Activated CD4-positive, alpha-beta T cell treated with anti-CD3 and anti-CD28 coated beads for 36 hours (primary cell): ENCODE measurements at regions not wholly inside any gene's neighbourhood (a gene's known extent, or its start where the extent isn't known, plus 50 kb on each side); places are given as distances from the start of the nearest gene placed in this dataset.

Source experiments
- ATAC-seq: fragments of 200-7000 bp; cut with Tn5 transposase; one replicate; pipeline ENCODE4 v1.10.0; 2021; ENCODE audit warnings: mild to moderate bottlenecking, moderate library complexity
- CTCF ChIA-PET: fragments of 350-600 bp; sonication (Branson Sonifier 250); formaldehyde crosslinking; loops from one replicate; lab custom pipeline; 2021; ENCODE audit warnings: antibody characterized with exemption; lab: Charles Lee
- POLR2A ChIA-PET: fragments of 350-600 bp; sonication (Branson Sonifier 250); formaldehyde crosslinking; loops from one replicate; lab custom pipeline; 2021; ENCODE audit warnings: antibody characterized with exemption, inconsistent platforms; lab: Charles Lee
- DNase-seq: peaks from one replicate; pipeline ENCODE4 v3.0.0-alpha.2; 2020
- H3K27ac Mint-ChIP-seq: one replicate; pipeline ENCODE4 v1.8.0; 2021; ENCODE audit warnings: mixed read lengths
- H3K27me3 Mint-ChIP-seq: one replicate; pipeline ENCODE4 v1.8.0; 2021; ENCODE audit warnings: mixed read lengths
- H3K36me3 Mint-ChIP-seq: one replicate; pipeline ENCODE4 v1.8.0; 2021; ENCODE audit warnings: low read depth, mixed read lengths
- H3K4me1 Mint-ChIP-seq: one replicate; pipeline ENCODE4 v1.8.0; 2021; ENCODE audit warnings: mixed read lengths
- H3K4me3 Mint-ChIP-seq: one replicate; pipeline ENCODE4 v1.8.0; 2021; ENCODE audit warnings: mild to moderate bottlenecking, moderate library complexity, mixed read lengths
- H3K9me3 Mint-ChIP-seq: one replicate; pipeline ENCODE4 v1.8.0; 2021; ENCODE audit warnings: low read depth, mixed read lengths
- intact Hi-C, 2 experiments: fragments of 100-400 bp; cut with DNase I in 1 of 2; cut with micrococcal nuclease in 1 of 2; formaldehyde crosslinking; loops; one replicate each; pipeline versions ENCODE4 v1.14.2 to v1.15.1; 2022 to 2024; cut with DNase I, micrococcal nuclease

GRCh38 chr10:113219446-113219845, 269.4 kb downstream of the TCF7L2 start:
- Mint-ChIP-seq H3K27me3 (peaks cover 27% of the 10 kb centered on the region), H3K9me3 (no peaks in the 10 kb centered on the region), H3K4me1 (peaks cover 4% of the 10 kb centered on the region), H3K4me3 (no peak overlapping the region), H3K36me3 (no peaks in the 10 kb centered on the region), H3K27ac (no peak overlapping the region)
- ATAC-seq = no peak
- POLR2A ChIA-PET = no interaction called here
- DNase-seq = no peak
- CTCF ChIA-PET = interaction anchor here (0.6 kb wide), 1 partner anchor 1037 kb away, joined by 3 read pairs; no protein-coding TSS in a partner anchor
- intact Hi-C loops = no loop called here

GRCh38 chr10:113221756-113222168, 271.7 kb downstream of the TCF7L2 start:
- H3K27me3 Mint-ChIP-seq = peaks cover 33% of the 10 kb centered on the region
- DNase-seq = no peak
- intact Hi-C loops = no loop called here
- no peak overlapping the region for H3K4me3 Mint-ChIP-seq
- POLR2A ChIA-PET = interaction anchor here (0.6 kb wide), 1 partner anchor 314 kb away, joined by 8 read pairs; no protein-coding TSS in a partner anchor
- no peaks in the 10 kb centered on the region for H3K36me3 Mint-ChIP-seq
- no peaks in the 10 kb centered on the region for H3K9me3 Mint-ChIP-seq
- no peak overlapping the region for H3K27ac Mint-ChIP-seq
- H3K4me1 Mint-ChIP-seq = peaks cover 18% of the 10 kb centered on the region
- CTCF ChIA-PET = interaction anchor here (0.6 kb wide), 1 partner anchor 267 kb away, joined by 4 read pairs; no protein-coding TSS in a partner anchor
- ATAC-seq = no peak

GRCh38 chr10:113222207-113222606, 272.2 kb downstream of the TCF7L2 start:
- POLR2A ChIA-PET = interaction anchor here (0.6 kb wide), 1 partner anchor 315 kb away, joined by 8 read pairs; no protein-coding TSS in a partner anchor
- Mint-ChIP-seq H3K9me3 (no peaks in the 10 kb centered on the region), H3K36me3 (no peaks in the 10 kb centered on the region), H3K4me3 (no peak overlapping the region), H3K4me1 (peaks cover 21% of the 10 kb centered on the region), H3K27me3 (peaks cover 33% of the 10 kb centered on the region), H3K27ac (no peak overlapping the region)
- DNase-seq = no peak
- ATAC-seq = no peak
- intact Hi-C loops = no loop called here
- CTCF ChIA-PET = no interaction called here

GRCh38 chr10:113225364-113225763, 275.3 kb downstream of the TCF7L2 start:
- DNase-seq (no peak), ATAC-seq (no peak)
- ChIA-PET POLR2A (no interaction called here), CTCF (no interaction called here)
- Mint-ChIP-seq H3K36me3 (no peaks in the 10 kb centered on the region), H3K27me3 (peaks cover 41% of the 10 kb centered on the region), H3K4me3 (no peak overlapping the region), H3K9me3 (no peaks in the 10 kb centered on the region), H3K27ac (no peak overlapping the region), H3K4me1 (peaks cover 26% of the 10 kb centered on the region)
- intact Hi-C loops = loop anchor here in 1 of 2 experiments (5.0 kb wide), 2 partner anchors 243 to 693 kb away; no protein-coding TSS in a partner anchor

- CTCF ChIA-PET = no interaction called here
- no peaks in the 10 kb centered on the region for H3K9me3 Mint-ChIP-seq
- intact Hi-C loops = loop anchor here in 1 of 2 experiments (1.0 to 5.0 kb wide), 3 partner anchors 100 to 694 kb away; no protein-coding TSS in a partner anchor
These were observed 275.9 kb downstream of the TCF7L2 start for GRCh38 chr10:113225903-113226302.

GRCh38 chr10:113226399-113226798, 276.4 kb downstream of the TCF7L2 start:
- ChIA-PET POLR2A (no interaction called here), CTCF (no interaction called here)
- ATAC-seq = peak; percentile 86
- peaks cover 26% of the 10 kb centered on the region for H3K4me1 Mint-ChIP-seq
- H3K36me3 Mint-ChIP-seq = no peaks in the 10 kb centered on the region
- H3K27me3 Mint-ChIP-seq = peaks cover 38% of the 10 kb centered on the region
- peak; percentile 55 for DNase-seq
- H3K27ac Mint-ChIP-seq = no peak overlapping the region
- H3K4me3 Mint-ChIP-seq = no peak overlapping the region
- no peaks in the 10 kb centered on the region for H3K9me3 Mint-ChIP-seq
- intact Hi-C loops = loop anchor here in 1 of 2 experiments (1.0 to 5.0 kb wide), 3 partner anchors 100 to 694 kb away; no protein-coding TSS in a partner anchor

More at GRCh38 chr10:113225903-113226302, 275.9 kb downstream of the TCF7L2 start:
- DNase-seq (no peak), ATAC-seq (no peak)
- Mint-ChIP-seq H3K27ac (no peak overlapping the region), H3K27me3 (peaks cover 40% of the 10 kb centered on the region), H3K36me3 (no peaks in the 10 kb centered on the region), H3K4me1 (peaks cover 26% of the 10 kb centered on the region), H3K4me3 (no peak overlapping the region)
- POLR2A ChIA-PET = no interaction called here

GRCh38 chr10:113226831-113227445, 276.9 kb downstream of the TCF7L2 start:
- ChIA-PET POLR2A (no interaction called here), CTCF (no interaction called here)
- Mint-ChIP-seq H3K9me3 (no peaks in the 10 kb centered on the region), H3K27me3 (peaks cover 43% of the 10 kb centered on the region), H3K4me3 (no peak overlapping the region), H3K4me1 (peaks cover 25% of the 10 kb centered on the region), H3K27ac (no peak overlapping the region), H3K36me3 (no peaks in the 10 kb centered on the region)
- ATAC-seq (peak; percentile 13), DNase-seq (no peak)
- intact Hi-C loops = loop anchor here in 1 of 2 experiments (1.0 to 5.0 kb wide), 3 partner anchors 99 to 695 kb away; no protein-coding TSS in a partner anchor

- H3K27ac Mint-ChIP-seq = no peak overlapping the region
- DNase-seq (no peak), ATAC-seq (no peak)
- no peaks in the 10 kb centered on the region for H3K9me3 Mint-ChIP-seq
- CTCF ChIA-PET = interaction anchor here (0.6 kb wide), 1 partner anchor 1777 kb away, joined by 3 read pairs; no protein-coding TSS in a partner anchor
- no peaks in the 10 kb centered on the region for H3K36me3 Mint-ChIP-seq
- H3K4me3 Mint-ChIP-seq = no peak overlapping the region
- H3K4me1 Mint-ChIP-seq = peaks cover 21% of the 10 kb centered on the region
- H3K27me3 Mint-ChIP-seq = peaks cover 36% of the 10 kb centered on the region
- intact Hi-C loops = loop anchor here in 1 of 2 experiments (5.0 kb wide), 2 partner anchors 246 to 696 kb away; no protein-coding TSS in a partner anchor
- POLR2A ChIA-PET = no interaction called here
These were observed 278.5 kb downstream of the TCF7L2 start for GRCh38 chr10:113228530-113228929.

- intact Hi-C loops = no loop called here
- no peak for ATAC-seq
- H3K9me3 Mint-ChIP-seq = no peaks in the 10 kb centered on the region
- peaks cover 21% of the 10 kb centered on the region for H3K4me1 Mint-ChIP-seq
- no peak overlapping the region for H3K27ac Mint-ChIP-seq
- peaks cover 28% of the 10 kb centered on the region for H3K27me3 Mint-ChIP-seq
- H3K36me3 Mint-ChIP-seq = no peaks in the 10 kb centered on the region
- ChIA-PET CTCF (interaction anchor here (0.8 kb wide), 1 partner anchor 159 kb away, joined by 3 read pairs; no protein-coding TSS in a partner anchor), POLR2A (no interaction called here)
- DNase-seq = no peak
- no peak overlapping the region for H3K4me3 Mint-ChIP-seq
These were observed 280.1 kb downstream of the TCF7L2 start for GRCh38 chr10:113230011-113230610.

- Mint-ChIP-seq H3K4me1 (no peaks in the 10 kb centered on the region), H3K27me3 (peaks cover 18% of the 10 kb centered on the region), H3K27ac (no peak overlapping the region), H3K4me3 (no peak overlapping the region), H3K9me3 (no peaks in the 10 kb centered on the region), H3K36me3 (no peaks in the 10 kb centered on the region)
- POLR2A ChIA-PET = no interaction called here
- no peak for DNase-seq
- CTCF ChIA-PET = interaction anchor here (0.8 to 1.4 kb wide), 3 partner anchors 9 to 28 kb away, joined by 3 read pairs; no protein-coding TSS in a partner anchor
- intact Hi-C loops = no loop called here
- ATAC-seq = no peak
These were observed 283.0 kb downstream of the TCF7L2 start for GRCh38 chr10:113232928-113233511.

GRCh38 chr10:113234481-113234880, 284.4 kb downstream of the TCF7L2 start:
- no peaks in the 10 kb centered on the region for H3K4me1 Mint-ChIP-seq
- H3K4me3 Mint-ChIP-seq = no peak overlapping the region
- no peak for DNase-seq
- CTCF ChIA-PET = no interaction called here
- H3K27me3 Mint-ChIP-seq = peaks cover 16% of the 10 kb centered on the region
- intact Hi-C loops = no loop called here
- POLR2A ChIA-PET = no interaction called here
- H3K9me3 Mint-ChIP-seq = no peaks in the 10 kb centered on the region
- no peak overlapping the region for H3K27ac Mint-ChIP-seq
- no peaks in the 10 kb centered on the region for H3K36me3 Mint-ChIP-seq
- no peak for ATAC-seq
